NCI-H2227 (cell line): ENCODE measurements at regions not wholly inside any gene's neighbourhood (a gene's known extent, or its start where the extent isn't known, plus 50 kb on each side); places are given as distances from the start of the nearest gene placed in this dataset.

Experiments
- DNase-seq: peaks from one replicate; lab custom pipeline; 2025; ENCODE audit not compliant: unreplicated experiment; lab: John Stamatoyannopoulos, UW

DNA sequence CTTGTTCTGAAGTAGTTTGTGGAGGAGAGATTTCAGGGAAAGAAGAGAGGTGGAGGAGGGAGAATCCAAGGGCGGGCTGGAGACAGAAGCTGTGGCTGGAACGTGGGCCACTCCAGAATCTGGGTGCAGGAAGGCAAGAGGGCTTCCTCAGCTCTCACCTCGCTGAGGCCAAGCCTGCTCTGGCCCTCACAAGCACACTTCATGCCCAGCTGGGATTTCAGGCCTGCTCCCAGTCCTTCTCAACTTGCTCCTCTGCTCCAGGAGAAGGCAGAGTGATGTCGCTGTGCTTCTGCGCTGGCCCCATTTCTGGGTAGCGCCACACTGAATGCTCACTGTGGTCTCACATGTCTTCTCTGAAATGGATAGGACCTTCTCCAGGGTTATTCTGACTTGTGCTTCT is 328.8 kb downstream of the FGF9 start:
- no peak for DNase-seq

DNA sequence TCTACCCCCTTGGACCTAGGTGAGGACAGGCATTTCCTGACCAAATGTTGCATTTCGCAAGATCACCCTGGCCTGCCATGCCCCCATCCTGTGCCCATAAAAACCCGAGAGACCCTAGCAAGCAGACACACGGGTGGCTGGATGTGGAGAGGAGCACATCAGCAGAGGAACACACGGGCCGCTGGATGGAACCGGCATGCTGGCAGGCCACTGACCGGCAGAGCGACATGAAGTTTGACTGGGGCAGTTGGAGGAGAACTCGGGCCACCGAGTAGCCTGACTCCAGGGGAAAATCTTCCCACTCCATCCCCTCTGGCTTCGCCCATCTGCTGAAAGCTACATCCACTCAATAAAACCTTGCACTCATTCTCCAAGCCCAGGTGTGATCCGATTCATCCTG is 329.3 kb downstream of the FGF9 start:
- DNase-seq: no peak

DNA sequence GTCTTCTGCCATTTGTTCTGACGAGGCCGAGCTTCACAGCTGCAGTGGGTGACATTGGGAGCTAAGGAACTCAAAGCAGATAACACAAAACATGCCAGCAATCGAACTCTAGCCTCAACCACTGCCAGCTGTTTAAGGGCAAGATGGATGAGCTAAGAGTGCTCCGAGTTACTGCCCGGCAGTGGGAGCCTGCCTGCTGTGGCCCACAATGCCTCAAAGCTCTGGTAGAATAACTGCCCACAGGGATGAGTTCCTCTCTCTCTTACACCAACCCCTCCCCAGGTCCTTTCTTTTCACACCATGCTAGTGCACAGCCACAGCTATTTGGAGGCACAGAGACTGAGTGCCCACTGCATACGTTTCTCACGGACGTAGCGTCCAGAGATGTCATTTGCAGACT is 330.5 kb downstream of the FGF9 start:
- DNase-seq: no peak

DNA sequence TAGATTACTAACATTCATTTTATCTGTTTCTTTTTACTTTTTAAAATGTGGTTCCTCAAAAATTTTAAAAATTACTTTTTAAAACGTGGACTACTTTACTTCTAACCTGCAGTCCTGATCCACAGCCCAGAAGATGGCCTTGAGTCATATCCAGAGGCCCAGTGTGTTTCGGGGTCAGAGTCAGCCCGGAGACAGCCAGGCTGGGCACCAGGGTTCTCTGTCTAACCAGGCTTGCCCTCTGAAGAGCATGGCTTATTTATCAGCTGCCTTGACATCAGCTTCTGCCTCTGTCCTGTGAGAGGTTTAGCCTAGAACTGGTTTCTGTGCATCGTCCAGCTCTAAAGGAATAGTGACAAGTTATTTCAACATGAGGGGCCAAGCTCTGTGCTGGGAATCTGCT is 332.0 kb downstream of the FGF9 start:
- no peak for DNase-seq

GRCh38 chr13:22009500-22009899 is 338.6 kb downstream of the FGF9 start:
- DNase-seq: no peak

DNA sequence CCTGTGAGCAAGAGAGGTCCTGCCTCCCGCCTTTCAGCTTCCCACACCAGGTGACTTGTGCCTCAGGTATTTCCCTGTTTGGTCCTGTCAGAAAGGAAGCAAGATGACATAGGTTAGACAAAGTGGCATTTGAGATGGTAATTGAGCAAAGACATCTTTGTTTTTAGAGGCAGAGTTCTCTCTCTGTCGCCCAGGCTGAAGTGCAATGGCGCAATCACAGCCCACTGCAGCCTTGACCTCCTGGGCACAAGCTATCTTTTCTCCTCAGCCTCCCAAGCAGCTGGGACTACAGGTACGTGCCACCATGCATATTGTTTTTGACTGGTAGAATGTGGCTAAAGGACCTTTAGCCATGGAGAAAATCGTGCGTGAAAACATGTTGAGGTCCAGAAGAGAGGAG is 339.1 kb downstream of the FGF9 start:
- no peak for DNase-seq

- DNase-seq: no peak
These were observed 341.8 kb downstream of the FGF9 start for GRCh38 chr13:22012686-22013085.

GRCh38 chr13:22014469-22014868 is 343.6 kb downstream of the FGF9 start:
- DNase-seq: no peak

- DNase-seq: no peak
These were observed 346.4 kb downstream of the FGF9 start for GRCh38 chr13:22017226-22017625.

DNA sequence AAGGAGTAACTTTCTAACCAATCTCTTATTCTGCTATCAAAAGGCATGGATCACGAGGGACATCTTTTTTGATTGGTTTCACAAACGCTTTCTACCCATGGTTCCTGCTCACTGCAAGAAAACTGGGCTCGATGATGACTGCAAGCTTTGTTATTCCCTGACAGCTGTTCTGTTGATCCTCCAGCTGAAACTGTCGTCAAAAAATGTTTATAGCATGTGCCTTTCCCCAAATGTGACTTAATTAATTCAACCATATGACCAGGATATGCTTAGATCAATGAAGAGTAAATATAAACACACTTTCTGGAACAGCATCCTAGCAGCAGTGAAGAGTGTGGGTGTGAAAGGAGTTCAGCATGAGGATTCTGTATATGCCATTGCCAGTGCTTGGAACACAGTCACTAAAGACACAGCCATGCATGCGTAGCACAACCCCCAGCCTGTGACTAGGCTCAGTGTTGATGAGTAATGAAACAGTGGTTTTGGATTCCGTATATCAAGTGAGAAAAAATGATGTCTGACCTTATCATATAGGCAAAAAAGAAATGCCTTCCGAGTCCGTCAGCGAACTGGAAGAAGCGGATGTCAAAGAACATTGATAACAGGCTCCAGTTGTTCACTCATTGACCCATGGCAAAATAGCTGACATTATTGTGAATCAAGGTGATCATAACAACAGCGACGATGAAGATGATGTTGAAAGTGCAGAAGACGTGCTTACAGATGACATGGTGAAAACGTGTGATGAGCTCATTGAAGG is 347.4 kb downstream of the FGF9 start:
- no peak for DNase-seq

- no peak for DNase-seq
These were observed 347.9 kb downstream of the FGF9 start for GRCh38 chr13:22018836-22019210.

- DNase-seq: no peak
These were observed 353.6 kb downstream of the FGF9 start for GRCh38 chr13:22024381-22024994.

DNA sequence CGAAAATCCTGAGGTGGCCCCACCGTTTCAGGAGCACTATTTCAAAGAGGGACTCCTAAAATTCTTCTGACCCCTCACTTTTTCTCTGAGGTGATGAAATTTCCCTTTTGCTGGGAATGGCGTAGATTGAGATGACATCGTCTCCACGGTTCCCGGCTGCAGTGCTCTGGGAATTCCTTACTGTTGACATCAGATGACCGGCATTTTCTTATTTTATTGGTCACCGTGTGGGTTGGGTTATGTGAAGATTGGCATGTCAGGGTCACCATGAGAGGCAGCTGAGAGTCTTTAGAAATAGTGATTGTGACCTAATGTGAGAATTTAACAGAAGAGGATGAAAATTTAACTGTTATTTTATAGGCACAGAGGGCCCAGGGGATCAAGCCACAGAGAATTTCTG is 356.7 kb downstream of the FGF9 start:
- DNase-seq: no peak

GRCh38 chr13:22028831-22029230 is 358.0 kb downstream of the FGF9 start:
- DNase-seq: no peak

- no peak for DNase-seq
These were observed 359.4 kb downstream of the FGF9 start for GRCh38 chr13:22030321-22030720.

DNA sequence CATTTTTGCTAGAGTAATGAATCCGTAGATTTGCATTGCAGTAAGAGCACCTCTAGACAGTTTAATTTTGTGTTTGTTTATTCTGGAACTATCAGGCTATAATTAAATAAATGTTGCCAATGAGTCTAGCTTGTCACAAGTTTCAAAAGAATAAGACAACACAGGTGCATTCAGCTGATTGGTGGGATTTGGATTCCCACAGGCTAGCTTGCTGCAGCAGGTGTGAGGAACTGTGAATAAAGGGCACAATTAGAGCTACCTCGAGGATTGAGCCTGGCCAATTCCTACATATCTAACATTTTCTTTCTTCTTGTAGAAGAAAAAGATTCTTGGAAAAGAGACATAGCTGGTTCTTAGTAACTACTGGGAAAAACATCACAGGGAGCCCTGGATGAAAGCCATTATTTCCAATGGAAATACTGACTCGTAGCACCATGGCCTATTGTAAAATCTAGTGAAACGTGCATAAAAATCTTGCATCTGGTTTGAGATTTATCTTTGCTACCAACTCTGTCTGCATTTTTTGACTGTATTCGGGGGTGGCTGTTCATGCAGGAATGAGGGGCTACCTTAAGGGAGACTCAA is 360.9 kb downstream of the FGF9 start:
- no peak for DNase-seq

- no peak for DNase-seq
These were observed 362.0 kb downstream of the FGF9 start for GRCh38 chr13:22032905-22033304.

DNA sequence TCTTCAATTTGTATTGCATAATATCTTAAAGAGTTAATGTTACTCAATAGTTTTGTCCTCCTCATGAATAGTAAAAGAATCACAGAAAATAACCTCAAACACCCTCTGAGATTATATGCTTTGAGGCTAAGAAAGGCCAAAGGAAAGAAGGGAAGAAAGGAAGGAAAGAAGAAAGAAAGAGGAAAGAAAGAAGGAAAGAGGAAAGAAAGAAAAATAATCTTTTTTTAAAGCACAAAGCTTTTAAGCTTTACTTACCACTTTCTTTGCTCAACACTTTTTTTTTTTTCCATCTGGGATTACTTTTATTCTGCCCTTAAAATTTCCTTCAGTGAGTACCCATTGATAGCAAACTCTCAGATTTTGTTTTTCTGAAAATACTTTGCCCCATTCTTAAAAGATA is 369.1 kb downstream of the FGF9 start:
- DNase-seq: no peak

DNA sequence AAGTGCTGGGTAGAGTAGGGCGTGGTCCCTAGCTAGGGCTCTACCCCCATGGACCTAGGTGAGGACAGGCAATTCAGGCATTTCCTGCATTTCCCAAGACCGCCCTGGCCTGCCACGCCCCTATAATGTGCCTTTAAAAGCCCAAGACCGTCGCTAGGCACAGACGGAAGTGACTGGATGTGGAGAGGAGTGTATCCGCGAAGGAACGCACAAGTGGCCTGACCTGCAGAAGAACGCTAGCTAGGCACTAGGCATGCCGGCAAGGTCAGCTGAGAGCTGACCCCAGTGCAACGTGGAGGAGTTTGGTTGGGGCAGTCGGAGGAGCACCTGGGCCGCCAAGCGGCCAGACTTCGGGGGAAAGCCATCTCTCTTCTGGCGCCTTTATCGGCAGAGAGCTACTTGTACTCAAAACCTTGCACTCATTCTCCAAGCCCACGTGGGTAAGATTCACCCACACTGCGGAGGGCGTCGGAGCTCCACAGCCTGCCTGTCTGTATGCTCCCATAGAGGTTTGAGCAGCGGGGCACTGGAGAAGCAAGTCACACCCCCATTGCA is 370.0 kb downstream of the FGF9 start:
- no peak for DNase-seq

- no peak for DNase-seq
These were observed 370.9 kb downstream of the FGF9 start for GRCh38 chr13:22041741-22042140.

DNA sequence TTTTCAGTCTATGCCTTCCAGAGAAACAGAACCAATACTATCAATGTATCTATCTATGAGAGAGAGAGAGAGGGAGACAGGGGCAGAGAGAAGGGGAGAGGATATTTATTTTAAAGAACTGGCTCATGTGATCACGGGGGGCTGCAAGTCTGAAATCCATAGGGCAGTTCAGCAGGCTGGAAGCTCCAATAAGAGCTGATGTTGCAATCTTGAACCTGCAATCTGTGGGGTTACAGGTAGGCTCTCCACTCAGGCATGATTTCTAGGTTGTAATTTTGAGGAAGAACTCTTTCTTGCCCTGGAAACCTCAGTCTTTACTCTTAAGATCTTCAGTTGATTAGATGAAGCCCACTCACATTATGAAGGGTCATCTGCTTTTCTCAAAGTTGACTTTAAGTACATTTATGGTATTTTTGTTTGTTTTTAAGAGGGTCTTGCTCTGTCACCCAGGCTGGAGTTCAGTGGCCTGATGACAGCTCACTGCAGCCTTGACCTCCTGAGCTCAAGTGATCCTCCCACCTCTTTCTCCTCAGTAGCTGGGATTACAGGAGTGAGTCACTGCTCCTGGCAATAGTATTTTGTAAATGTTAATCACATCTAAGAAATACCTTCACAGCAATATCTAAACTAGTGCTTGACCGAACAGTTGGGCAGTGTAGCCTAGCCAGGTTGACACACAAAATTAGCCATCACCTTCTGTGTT is 376.4 kb downstream of the FGF9 start:
- no peak for DNase-seq

- DNase-seq: no peak
These were observed 376.9 kb downstream of the FGF9 start for GRCh38 chr13:22047785-22048104.
